ENCODE measurements at regions not wholly inside any gene's neighbourhood (a gene's known extent, or its start where the extent isn't known, plus 50 kb on each side); places are given as distances from the start of the nearest gene placed in this dataset.

DNA sequence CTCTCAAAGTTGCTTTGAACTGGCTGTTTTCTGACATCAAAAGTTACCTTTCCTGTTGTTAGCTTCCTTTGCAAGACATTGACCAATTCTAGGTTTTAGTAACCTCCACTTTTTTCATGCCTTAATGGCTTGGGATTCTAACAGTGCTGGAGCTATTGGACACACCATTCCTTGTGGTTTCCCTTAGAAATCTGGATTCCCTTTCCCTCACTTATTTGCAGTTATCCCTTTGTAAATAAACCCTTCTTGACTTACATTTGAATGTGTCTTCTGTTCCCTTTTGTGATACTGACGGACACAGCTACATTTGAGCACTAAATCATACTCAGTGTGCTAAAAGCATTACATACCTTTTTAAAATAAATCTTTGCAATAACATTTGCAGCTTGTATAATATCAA lies 1927.6 kb upstream of the IGFBP7 start:
- TF ChIP-seq EZH2 (IDR thresholded peaks at IDR 0.05; ENCODE audit: low read depth, low read length, severe bottlenecking) (no peak), RFX5 (IDR thresholded peaks at IDR 0.05; ENCODE audit: borderline replicate concordance, low read depth, low read length) (no peak), SIN3A (conservative IDR thresholded peaks at IDR 0.05 in 1 of 2, IDR thresholded peaks at IDR 0.05 in 1 of 2; ENCODE audit: low read depth in 1 of 2, low read length in 2 of 2) (no peak), POLR2A (IDR thresholded peaks at IDR 0.05; ENCODE audit: control extremely low read depth in 1 of 2, low read depth in 2 of 2, low read length in 2 of 2) (no peak), CBX8 (IDR thresholded peaks at IDR 0.05; ENCODE audit: borderline replicate concordance, low read depth, low read length) (no peak), RAD21 (IDR thresholded peaks at IDR 0.05 in 1 of 2, conservative IDR thresholded peaks at IDR 0.05 in 1 of 2; ENCODE audit: low read depth in 2 of 2, low read length in 2 of 2) (no peak)
- TF ChIP-seq, protein P1, sequence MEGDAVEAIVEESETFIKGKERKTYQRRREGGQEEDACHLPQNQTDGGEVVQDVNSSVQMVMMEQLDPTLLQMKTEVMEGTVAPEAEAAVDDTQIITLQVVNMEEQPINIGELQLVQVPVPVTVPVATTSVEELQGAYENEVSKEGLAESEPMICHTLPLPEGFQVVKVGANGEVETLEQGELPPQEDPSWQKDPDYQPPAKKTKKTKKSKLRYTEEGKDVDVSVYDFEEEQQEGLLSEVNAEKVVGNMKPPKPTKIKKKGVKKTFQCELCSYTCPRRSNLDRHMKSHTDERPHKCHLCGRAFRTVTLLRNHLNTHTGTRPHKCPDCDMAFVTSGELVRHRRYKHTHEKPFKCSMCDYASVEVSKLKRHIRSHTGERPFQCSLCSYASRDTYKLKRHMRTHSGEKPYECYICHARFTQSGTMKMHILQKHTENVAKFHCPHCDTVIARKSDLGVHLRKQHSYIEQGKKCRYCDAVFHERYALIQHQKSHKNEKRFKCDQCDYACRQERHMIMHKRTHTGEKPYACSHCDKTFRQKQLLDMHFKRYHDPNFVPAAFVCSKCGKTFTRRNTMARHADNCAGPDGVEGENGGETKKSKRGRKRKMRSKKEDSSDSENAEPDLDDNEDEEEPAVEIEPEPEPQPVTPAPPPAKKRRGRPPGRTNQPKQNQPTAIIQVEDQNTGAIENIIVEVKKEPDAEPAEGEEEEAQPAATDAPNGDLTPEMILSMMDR (IDR thresholded peaks at IDR 0.05; ENCODE audit: control extremely low read depth in 1 of 3, insufficient read depth in 1 of 3, low read depth in 1 of 3, low read length in 3 of 3), result no peak
